Endothelial cell of hepatic sinusoid (primary cell): ENCODE measurements at regions not wholly inside any gene's neighbourhood (a gene's known extent, or its start where the extent isn't known, plus 50 kb on each side); places are given as distances from the start of the nearest gene placed in this dataset.

Source experiments
- in situ Hi-C: cut with HindIII; loops from 2 replicates; pipeline ENCODE4 v1.10.0; 2017; ENCODE audit warnings: low sequenced_read_pairs

GRCh38 chr2:67649331-67650261 lies 252.5 kb downstream of the ETAA1 start:
- in situ Hi-C loops: no loop called here

- in situ Hi-C loops: no loop called here
Measured at GRCh38 chr2:67650291-67651133, 253.4 kb downstream of the ETAA1 start.

GRCh38 chr2:67651565-67651964 lies 254.4 kb downstream of the ETAA1 start:
- in situ Hi-C loops: no loop called here

GRCh38 chr2:67652679-67653078 lies 255.5 kb downstream of the ETAA1 start:
- in situ Hi-C loops: no loop called here

- in situ Hi-C loops: no loop called here
Measured at GRCh38 chr2:67656875-67657274, 259.7 kb downstream of the ETAA1 start.

- in situ Hi-C loops: no loop called here
Measured at GRCh38 chr2:67658820-67659219, 261.7 kb downstream of the ETAA1 start.

- in situ Hi-C loops: no loop called here
Measured at GRCh38 chr2:67660015-67660602, 263.0 kb downstream of the ETAA1 start.

GRCh38 chr2:67660871-67661270 lies 263.7 kb downstream of the ETAA1 start:
- in situ Hi-C loops: no loop called here

- in situ Hi-C loops: no loop called here
Measured at GRCh38 chr2:67662222-67662621, 265.1 kb downstream of the ETAA1 start.

GRCh38 chr2:67663776-67664175 lies 266.6 kb downstream of the ETAA1 start:
- in situ Hi-C loops: no loop called here

GRCh38 chr2:67666386-67667053 lies 269.4 kb downstream of the ETAA1 start:
- in situ Hi-C loops: no loop called here

- in situ Hi-C loops: no loop called here
Measured at GRCh38 chr2:67667054-67667908, 270.1 kb downstream of the ETAA1 start.

- in situ Hi-C loops: no loop called here
Measured at GRCh38 chr2:67668538-67668937, 271.4 kb downstream of the ETAA1 start.

- in situ Hi-C loops: no loop called here
Measured at GRCh38 chr2:67669168-67669567, 272.0 kb downstream of the ETAA1 start.

GRCh38 chr2:67669766-67670165 lies 272.6 kb downstream of the ETAA1 start:
- in situ Hi-C loops: no loop called here

GRCh38 chr2:67670747-67671183 lies 273.6 kb downstream of the ETAA1 start:
- in situ Hi-C loops: no loop called here

- in situ Hi-C loops: no loop called here
Measured at GRCh38 chr2:67671464-67672450, 274.6 kb downstream of the ETAA1 start.

GRCh38 chr2:67674668-67675067 lies 277.5 kb downstream of the ETAA1 start:
- in situ Hi-C loops: loop anchor here (5.0 kb wide), 1 partner anchor 88 kb away; no protein-coding TSS in a partner anchor

- in situ Hi-C loops: no loop called here
Measured at GRCh38 chr2:67684991-67685390, 287.9 kb downstream of the ETAA1 start.
